Activated CD8-positive, alpha-beta memory T cell treated with anti-CD3 and anti-CD28 coated beads, Interleukin-2, amount 50 U/mL, for 48 hours (primary cell): ENCODE measurements at regions not wholly inside any gene's neighbourhood (a gene's known extent, or its start where the extent isn't known, plus 50 kb on each side); places are given as distances from the start of the nearest gene placed in this dataset.

ENCODE experiments used
- DNase-seq: peaks from one replicate; pipeline ENCODE4 v3.0.0-alpha.2; 2020

DNA sequence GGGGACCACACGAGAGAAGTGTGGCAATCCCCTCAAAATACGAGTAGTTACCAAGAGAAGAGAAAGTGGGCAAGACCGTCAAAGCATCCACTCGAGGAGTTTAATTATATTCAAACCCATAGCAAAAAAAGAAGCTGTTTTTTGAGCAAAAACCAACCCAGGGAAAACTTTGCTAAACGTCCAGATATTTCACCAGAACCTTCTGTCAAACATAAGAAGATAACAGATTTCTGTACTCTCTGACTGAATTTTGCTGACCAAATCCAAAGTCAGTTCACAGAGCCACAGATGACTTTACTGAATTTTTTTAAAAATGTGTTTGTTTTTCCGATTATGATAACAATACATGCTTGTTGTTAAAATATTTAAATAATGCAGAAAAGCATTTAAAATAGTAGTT lies 145.6 kb upstream of the PTPN1 start:
- no peak for DNase-seq

DNA sequence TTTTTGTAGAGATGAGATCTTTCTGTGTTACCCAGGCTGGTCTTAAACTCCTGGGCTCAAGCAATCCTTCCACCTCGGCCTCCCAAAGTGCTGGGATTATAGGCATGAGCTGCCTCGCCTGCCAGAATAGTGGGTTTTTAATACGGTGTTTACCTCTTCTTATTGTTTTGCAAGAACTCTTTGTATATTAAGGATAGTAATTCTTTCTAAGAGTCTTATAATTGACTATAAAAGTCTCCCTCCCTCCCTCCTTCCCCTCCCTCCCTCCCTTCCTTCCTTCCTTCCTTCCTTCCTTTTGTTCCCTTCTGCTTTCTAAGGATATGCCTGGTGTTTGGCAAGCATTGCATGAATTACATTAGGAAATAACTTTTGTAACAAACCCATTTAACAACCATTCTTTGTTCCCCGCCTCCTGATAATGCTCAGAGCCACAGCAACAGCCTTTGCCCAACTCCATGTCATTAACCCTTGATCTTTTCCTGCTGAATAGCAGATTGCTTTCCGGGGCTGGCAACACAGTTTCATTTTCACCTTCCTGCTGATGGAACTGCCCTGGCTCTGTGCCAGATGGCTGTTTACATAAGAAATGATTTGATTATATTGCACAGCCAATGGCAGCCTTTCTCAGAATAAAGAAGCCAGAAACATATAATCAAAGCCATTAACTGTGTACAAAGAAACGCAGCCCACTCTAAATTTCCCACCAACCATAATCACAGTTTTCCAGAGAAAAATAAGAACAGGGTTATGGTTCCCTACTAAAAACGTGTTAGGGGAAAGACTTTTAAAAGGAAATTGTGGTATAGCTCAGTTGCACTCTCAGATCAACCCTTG lies 143.7 kb upstream of the PTPN1 start:
- no peak for DNase-seq

DNA sequence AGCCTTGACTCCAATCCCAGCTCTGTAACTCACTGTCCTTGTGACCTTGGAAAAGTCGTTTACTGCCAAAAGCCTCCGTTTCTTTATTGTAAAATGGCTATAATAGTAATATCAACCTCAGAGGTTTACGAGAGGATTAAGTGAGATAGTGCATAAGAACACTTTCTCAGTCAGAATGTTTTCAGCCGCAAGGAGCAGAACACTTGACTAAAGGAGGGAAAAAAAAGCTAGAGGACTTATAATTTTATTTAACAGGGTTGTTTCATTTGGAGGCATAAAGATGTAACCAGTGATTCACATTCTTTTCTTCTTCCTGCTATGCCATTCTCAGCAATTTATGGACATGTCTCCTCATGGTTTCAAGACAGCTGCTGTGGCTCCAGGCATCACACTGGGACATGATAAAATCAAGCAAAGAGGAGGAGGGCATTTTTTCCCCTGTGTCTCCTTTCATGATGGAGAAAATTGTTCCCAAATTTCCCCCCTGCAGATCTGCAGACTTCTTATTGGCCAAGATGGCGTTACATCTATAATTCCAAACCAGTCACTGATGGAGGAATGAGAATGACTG lies 143.0 kb upstream of the PTPN1 start:
- DNase-seq, result no peak

DNA sequence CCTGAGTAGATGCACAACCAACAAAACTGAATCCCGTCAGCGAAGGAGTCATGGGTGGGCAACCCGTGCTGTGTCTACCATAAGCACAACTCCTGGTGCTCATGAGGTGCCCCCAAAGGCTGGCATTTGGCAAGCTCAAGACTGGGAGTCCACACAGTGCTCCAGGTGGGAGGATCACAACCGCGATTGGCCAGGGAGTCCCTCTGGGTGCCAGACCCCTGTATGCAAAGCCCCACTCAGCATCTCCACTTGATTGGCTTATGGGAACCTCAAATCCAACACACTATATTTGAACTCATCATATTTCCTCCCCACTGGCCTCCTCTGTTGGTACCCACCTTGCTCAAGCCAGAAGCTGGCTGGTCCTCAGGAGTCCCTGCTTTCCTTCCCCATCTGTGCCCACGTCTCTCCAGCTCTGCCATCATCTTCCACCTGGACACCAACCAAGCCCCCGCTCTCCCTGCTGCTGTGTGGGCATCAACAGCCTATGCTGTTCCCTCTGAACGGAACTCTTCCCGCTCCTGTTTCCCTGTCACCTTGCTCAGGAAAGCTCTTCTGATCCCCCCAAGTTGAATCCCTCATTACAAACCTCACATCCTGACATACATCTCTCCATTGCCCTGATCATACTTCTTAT lies 142.3 kb upstream of the PTPN1 start:
- DNase-seq, result no peak

DNA sequence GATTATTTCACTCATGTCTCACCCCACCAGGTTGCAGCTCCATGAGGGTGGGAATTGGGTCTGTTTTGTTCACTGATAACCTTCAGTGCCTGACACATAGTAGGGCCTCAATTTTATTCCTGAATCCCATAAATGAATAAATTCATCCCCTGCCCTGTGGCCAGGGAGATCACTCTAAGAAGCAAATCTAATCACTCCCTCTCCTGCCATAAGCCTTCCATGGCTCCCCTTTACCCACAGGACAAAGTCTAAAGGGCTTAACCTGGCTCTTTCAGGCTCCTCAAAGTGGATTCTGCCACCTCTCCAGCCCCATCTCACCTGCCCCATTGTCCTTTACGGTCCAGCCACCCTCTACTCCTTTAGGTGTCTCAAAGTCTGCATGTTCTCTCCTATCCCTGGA lies 141.8 kb upstream of the PTPN1 start:
- no peak for DNase-seq

DNA sequence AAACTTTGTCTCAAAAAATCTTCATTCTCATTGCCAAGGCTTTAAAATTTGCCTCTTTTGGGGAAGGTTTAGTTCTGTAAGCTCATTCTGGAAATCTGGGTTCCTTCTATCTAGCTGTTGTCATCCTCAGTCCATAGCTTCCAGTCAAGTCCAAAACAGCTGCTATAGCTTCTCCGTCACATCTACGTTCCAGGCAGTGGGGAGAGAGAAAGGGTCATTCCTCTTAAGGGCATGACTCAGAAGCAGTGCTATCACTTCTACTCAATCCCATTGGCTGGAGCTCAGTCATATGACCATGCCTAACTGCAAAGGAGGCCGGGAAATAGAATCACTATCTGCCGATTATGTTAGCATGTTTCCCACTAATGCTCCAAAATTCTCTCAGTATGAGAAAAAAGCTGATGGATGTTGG lies 141.4 kb upstream of the PTPN1 start:
- no peak for DNase-seq

DNA sequence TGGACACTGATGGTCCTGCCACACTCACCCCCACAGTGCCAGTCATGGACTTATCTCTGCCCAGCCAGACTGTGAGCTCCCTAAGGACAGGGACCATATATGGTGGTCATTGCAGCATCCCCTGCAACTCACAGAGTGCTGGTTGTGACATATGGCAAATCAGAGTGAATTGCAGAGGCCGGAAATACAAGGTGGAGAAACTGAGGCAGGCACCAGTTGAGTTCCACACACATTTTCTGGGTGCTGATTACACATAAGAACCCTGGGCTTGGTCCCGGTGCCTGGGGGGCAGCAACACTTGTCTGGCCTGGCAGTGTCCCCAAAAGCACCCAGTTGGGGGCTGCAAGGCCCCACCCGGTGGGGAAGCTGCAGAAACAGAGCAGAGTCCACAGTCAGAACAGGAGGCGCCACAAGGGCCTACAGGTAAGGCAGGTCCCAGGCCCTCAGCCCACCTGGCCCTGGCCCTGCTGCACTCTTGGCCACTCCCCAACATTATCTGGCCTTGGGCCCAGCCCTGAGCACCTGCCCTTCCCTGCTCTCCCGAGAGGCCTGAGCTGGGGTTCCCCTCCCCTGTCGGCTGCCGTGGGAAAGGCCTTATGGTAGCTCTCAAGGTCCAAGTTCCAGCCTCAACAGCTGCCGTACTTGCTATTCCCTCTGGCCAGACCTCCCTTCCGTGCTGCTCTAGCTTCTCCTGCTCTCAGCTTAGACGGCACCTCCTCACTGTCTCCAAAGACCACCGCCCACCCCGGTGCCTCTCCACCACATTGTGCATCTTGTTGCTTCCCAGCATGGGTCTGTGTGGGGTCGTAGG lies 140.8 kb upstream of the PTPN1 start:
- DNase-seq, result no peak

DNA sequence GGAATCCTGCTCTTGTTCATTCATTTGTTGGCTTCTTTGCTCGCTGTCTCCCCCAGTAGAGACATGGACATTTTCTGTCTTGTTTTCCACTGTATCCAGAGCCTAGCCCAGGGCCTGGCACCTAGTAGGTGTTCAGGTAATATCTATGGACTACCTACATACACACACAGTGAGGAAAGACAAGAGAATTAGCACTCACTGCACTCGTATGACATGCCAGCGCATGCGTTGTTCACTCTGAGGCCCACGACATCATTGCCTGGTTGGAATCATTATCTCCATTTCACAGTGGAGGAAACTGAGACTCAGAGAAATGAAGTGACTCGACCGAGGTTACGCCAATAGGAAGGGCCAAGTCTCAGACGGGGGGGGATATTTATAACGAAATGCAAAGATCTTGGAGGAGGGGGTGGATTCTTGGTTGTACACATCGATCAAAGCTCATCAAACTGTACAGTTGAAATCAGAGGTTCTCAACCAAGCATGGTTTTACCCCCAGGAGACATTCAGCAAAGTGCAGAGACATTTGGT lies 140.1 kb upstream of the PTPN1 start:
- DNase-seq, result no peak

DNA sequence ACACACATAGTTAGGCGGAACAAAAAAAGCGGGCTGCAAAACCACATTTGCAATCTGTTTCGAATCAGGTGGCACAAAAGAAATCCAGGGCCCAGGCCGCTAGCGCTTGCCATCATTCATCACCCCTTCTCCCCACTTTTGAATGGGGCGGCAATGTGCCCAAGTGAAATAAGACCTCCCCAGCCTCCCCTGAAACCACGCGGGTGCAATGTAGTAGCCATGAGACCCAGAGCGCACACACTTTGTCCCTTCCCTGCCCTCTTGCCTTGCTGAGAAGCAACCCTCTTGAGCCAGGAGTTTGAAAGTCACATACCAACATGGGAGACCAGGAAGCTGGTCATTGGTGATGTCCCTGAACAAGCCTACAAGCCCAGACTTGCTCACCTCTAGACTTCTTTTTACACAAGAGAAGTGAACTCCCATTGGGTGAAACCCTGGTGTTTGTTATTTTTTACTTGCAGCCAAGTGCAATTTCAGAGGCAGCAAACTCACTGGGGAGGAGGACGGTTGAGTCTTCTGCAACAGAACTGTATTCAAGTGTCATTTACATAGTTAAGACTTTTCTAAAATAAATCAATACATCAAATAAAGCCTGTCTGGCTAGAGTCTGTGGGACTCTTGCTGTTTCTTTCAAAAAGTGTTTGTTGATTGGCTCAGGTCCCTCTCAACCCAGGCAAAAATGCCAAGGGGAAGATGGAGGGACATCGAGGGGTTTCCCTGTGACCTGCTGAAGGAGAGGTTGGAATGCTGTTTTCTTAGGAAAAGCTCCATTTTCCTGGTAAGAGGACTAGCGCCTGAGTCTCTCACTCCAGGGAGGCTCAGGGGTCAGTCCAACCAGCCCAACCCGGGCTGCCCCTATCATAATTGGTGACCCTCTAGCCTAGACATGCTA lies 138.1 kb upstream of the PTPN1 start:
- DNase-seq, result no peak

DNA sequence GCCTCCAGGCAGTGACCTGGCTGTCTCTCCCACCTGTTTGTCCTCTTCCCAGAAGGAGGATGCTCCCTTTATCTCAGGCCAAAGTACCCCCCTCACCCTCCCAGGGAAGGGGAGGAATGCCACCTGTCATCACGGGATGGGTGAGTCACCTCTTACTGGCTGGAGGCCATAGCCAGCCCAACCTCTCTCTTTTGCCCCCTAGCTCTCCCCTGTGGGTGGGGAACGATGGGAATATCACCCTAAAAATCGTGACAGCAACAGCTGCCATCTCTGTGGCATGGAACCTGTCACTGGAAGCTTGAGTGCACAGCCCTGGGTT lies 137.5 kb upstream of the PTPN1 start:
- DNase-seq, result no peak

DNA sequence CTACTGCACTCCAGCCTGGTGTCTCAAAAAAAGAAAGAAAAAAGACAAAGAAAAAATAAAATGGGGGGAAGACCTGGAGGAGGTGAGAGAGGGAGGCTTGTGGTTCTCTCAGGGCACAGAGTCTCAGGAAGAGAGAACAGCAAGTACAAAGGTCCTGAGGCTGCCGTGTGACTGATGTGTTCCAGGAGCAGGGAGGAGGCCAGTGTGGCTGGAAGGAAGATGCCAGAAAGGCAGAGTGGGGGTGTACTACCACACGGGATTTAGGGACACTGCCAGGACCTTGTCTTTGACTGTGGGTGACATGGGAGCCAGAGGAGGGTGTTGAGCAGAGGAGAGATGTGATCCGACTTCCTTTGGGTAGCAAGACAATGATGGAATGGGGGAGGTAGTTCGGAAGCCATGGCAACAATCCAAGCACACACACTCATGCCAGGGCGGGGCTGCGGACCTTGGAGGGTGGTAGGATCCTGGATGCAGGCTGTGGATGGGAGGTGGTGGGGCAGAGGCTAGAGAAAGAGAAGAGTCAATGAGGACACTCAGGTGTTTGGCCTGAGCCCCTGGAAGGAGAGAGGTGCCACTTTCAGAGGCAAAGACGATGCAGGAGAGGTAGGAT lies 136.4 kb upstream of the PTPN1 start:
- no peak for DNase-seq

DNA sequence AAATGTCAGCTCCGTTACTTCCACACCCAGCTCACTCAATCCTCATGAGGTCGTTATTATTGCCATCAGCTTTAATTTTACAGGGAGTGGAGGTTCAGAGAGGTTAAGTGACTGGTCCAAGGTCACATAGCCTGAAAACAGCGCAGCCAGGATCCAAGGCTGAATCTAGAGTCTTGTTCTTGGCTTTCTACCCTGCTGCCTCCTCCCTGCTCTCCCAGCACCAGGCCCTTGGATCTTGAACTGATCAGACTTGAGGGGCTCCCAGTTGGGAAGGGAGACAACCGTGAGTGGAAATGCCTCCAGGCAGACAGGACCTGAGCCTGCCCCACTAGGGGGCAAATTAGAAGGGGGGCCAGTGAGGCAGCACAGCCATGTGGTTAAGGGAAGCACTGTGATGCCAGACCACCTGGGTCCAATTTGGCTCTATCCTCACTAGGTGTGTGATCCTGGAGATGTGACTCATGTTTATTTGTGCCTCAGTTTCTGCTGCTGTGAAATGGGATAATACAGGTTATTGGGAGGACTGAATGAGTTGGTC lies 135.6 kb upstream of the PTPN1 start:
- no peak for DNase-seq

DNA sequence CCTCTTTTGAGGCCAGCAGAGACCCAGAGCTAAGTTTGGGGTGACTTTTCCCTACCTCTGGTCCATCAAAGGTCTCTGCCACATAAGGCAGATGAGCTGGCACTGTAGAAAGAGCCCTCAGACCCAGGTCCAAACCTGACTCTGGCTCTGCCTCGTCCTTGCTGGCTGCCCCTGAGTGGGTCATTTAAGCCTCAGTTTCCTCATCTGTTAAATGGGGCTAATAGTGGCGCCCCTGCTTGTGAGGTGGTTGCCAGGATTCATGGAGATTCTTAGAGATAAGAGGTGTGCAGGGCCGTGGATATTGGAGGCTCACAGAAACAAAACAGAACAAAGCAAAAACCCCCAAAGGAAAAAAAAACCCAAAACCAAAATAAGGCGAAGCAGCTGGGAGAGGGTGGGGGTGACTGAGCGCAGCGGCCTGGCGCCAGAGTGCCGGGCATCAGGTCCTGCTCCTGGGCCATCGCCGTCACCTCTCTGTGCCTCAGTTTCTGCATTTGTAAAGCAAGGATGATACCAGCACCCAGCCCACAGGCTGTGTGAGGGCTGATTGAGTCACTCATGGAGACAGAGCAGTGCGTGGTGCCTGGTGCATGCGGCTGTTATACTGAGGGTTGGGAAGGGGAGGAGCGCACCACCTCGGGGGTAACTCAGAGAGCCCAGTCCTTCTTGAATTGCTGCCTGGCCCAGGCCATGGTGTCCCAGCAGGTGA lies 133.8 kb upstream of the PTPN1 start:
- DNase-seq, result no peak

DNA sequence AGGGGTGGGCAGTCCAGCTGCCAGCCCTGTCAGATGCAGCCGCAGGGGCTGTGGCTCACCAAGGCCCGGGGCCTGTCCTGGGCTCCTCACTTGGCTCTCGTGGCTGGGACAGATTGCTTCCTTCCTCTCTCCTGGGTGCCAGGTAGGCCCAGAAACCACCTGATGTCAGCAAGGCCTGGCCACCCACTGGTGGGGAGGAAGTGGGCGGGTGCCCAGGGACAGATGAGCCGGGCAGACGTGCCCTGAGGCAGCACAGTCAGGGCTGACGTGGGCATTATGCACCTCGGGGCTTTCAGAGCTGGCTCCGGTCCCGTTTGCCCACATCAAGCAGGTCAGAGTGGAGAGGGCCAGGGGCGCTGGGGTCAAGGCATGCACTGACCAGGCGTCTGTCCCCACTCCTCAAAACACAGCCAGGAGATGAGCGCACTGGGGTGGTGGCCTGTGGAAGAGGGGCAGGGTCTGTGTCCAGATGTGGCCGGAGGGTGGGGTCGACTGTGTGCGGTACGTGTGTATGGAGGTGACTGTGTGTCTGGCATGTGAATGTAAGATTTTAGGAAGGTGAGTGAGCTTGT lies 133.2 kb upstream of the PTPN1 start:
- DNase-seq, result no peak

DNA sequence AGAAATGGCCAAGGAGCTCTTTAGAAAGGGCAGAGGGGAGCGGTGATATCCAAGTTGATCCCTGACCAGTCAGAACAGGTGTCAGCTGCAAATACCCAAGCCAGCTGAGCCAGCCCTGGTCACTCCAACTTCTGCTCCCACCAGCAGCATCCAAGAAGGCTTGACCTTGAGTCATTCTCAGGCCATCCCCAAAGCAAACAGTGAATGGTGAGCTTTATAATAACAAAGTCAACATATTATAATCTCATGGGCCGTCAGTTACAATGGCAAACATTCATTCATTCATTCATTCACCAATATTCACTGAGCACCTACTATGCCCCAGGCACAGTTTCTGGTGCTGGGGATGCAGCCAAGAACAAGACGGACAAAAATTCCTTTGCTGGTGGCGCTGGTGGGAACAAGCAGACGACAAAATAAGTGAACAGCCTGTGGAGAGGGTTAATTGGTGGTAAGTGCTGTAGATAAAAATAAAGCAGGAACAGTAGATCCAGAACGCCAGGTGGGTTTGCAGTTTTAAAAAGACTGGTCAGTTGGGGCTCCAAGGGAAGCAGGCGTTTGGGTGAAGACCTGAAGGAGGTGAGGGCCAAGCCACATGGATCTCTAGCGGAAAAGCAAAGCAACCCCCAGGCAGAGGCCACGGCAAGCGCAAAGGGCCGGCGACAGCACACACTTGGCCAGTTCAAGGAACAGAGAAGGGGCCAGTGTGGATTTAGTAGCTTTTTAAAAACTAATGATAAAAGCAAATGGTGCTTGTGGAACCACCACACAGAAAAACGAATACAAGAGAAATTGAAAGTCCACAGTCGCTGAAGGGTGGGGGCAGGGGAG lies 131.8 kb upstream of the PTPN1 start:
- DNase-seq, result no peak

DNA sequence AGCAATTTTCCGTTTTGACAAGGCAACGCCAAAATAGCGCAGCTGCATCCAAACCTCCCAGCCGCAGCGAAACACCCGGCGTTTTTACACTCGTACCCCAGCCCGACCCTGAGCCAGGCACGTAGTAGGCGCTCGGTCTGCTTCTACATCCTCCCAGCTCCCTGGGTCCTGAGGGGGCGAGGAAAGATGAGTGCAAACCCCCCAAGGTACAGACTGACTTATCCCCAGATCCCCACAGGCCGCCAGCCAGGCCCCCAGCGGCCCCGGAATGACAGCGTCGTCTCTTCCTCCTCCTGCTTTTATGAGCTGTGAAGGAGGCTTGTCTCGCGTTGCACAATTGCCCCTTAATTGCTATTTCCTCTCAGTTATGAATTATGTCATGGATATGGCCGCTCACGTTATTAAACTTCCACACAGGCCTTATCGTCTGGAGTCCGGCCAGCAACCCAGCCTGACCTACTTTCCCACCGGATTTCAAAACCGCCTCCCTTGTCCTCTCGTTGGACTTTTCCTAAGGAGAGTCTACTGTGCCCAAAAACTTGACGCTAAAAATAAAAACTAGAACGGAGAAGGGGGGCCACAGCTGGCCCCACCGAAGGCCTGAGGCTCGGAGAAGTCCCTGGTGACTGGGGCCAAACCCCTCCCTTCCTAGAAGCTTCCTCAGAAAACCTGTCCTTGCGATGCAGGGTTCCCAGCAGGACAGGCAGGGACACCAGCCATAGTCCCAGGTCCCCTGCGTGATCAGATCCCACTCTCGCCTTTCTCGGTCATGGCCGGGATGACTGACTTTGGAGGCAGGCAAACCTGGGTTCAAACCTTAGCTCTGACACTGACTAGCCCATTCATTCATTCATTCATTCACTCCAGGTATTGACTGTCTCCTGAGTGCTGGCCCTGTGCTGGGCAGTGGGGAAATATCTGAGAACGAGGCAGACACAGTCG lies 130.9 kb upstream of the PTPN1 start:
- no peak for DNase-seq

DNA sequence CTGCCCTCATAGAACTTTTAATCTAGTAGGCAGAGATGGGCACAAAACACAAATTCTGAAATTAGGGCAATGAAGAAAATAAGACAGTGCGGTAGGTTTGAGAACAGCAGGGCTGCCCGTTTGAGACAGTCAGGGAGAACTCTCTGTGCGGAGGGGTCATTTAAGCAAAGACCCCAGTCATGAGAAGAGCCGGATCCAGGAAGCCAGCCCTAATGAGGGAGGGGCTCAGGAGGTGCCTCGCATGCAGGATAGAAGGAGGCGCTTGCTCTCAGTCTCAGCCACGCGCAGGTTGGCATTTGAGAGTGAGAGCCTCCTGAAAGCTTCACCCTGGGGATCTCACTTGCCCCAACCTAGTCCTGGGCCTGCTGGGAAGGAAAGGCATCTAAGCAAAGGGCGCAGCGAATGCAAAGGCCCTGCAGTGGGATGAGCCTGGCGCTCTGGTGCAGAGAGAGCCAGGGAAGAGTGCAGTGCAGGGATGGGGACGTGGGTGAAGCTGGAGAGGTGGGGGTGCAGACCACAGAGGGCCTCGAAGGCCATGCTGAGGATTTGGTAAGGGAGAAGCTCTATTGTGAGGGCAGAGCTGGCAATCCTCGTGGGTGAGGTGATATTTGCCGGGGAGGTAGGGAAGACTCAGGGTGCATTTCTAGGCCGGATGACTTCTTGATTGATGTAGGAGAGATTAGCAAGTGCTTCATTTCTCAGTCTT lies 130.0 kb upstream of the PTPN1 start:
- no peak for DNase-seq

DNA sequence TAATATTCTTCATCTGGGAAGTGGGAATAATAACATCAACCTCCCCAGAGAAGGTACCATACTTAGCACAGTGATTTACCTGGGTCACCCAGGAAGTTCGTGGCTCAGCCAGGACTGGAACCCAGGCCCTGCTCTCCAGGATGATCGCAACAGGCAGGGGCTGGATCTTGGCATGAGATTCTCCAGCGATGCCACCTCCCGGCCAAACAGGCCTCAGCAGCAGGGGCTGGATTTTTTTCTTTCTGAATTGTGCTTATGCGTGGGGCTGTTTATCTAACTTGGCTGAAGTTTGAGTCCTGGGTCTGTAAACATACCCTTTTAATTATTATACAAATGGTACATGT lies 129.5 kb upstream of the PTPN1 start:
- DNase-seq, result no peak
